GM12878 (cell line): ENCODE measurements at regions not wholly inside any gene's neighbourhood (a gene's known extent, or its start where the extent isn't known, plus 50 kb on each side); places are given as distances from the start of the nearest gene placed in this dataset.

ENCODE experiments used
- ATAC-seq: fragments of 200-7000 bp; cut with Tn5 transposase; 3 replicates; pipeline ENCODE4 v1.9.1; 2020; ENCODE audit warnings: mild to moderate bottlenecking, moderate library complexity
- BruUV-seq: library from RNA; stranded (reverse); fragments of 400-500 nt; replicated peaks from 2 replicates; lab custom pipeline; 2021; lab: Mats Ljungman, UMichigan
- CTCF ChIA-PET: fragments of 300-600 bp; sonication (Branson Sonifier 250); formaldehyde crosslinking; extraction: SDS; loops from one replicate; lab custom pipeline; 2021; ENCODE audit warnings: inconsistent platforms; lab: Yijun Ruan, JAX
- POLR2A ChIA-PET: fragments of 350-600 bp; formaldehyde crosslinking; extraction: SDS; loops from one replicate; lab custom pipeline; 2021; ENCODE audit warnings: inconsistent platforms; lab: Charles Lee
- RAD21 ChIA-PET: fragments of 300-600 bp; sonication (Branson Sonifier 250); formaldehyde crosslinking; loops from one replicate; lab custom pipeline; 2023; ENCODE audit warnings: antibody characterized with exemption; ENCODE audit not compliant: unreplicated experiment; lab: Charles Lee
- SMC1A ChIA-PET: fragments of 300-600 bp; sonication (Branson Sonifier 250); formaldehyde crosslinking; loops from one replicate; lab custom pipeline; 2023; ENCODE audit not compliant: unreplicated experiment, uncharacterized antibody; lab: Charles Lee
- DNase-seq: peaks from one replicate; pipeline ENCODE4 v3.0.0-alpha.2; 2011; ENCODE audit warnings: low read depth, low spot score
- FAIRE-seq: peaks from 3 replicates; lab custom pipeline; 2011; peaks lifted over from hg19 to GRCh38; lab: Jason Lieb, UNC
- H2AFZ ChIP-seq: 2 replicates; pipeline ENCODE4 v1.6.0; 2011; ENCODE audit warnings: low read depth, low read length, control low read depth; ENCODE audit not compliant: control insufficient read depth
- H3K27ac ChIP-seq: 2 replicates; pipeline ENCODE4 v1.5.1; 2011; ENCODE audit warnings: control low read depth; ENCODE audit not compliant: control insufficient read depth, insufficient read depth
- H3K27me3 ChIP-seq, 2 experiments: replicated peaks in 1 of 2; 2 replicates each; pipeline versions ENCODE4 v1.6.0 to v1.6.1; 2011; ENCODE audit warnings: low read length in 1 of 2; ENCODE audit not compliant: control insufficient read depth in 2 of 2, insufficient read depth in 2 of 2
- H3K36me3 ChIP-seq, 2 experiments: 2 replicates each; pipeline ENCODE4 v1.5.1; 2011; ENCODE audit warnings: low read length in 1 of 2; ENCODE audit not compliant: control insufficient read depth in 2 of 2, insufficient read depth in 2 of 2
- H3K4me1 ChIP-seq: 2 replicates; pipeline ENCODE4 v1.6.1; 2011; ENCODE audit warnings: mild to moderate bottlenecking, low read length, moderate library complexity, mixed read lengths; ENCODE audit not compliant: control insufficient read depth, insufficient read depth
- H3K4me2 ChIP-seq: 2 replicates; pipeline ENCODE4 v1.6.0; 2011; ENCODE audit warnings: control low read depth; ENCODE audit not compliant: control insufficient read depth, insufficient read depth
- H3K4me3 ChIP-seq: fragments of 200-600 bp; sonication (generic); 2 replicates; pipeline ENCODE4 v1.5.1; 2016
- H3K79me2 ChIP-seq: 2 replicates; pipeline ENCODE4 v1.6.0; 2011; ENCODE audit warnings: low read length; ENCODE audit not compliant: control insufficient read depth, insufficient read depth
- H3K9ac ChIP-seq: 2 replicates; pipeline ENCODE4 v1.8.0; 2011; ENCODE audit warnings: low read length, control low read depth, mixed read lengths; ENCODE audit not compliant: control insufficient read depth, insufficient read depth
- H3K9me3 ChIP-seq: replicated peaks from 3 replicates; pipeline ENCODE4 v1.5.1; 2011; ENCODE audit warnings: mild to moderate bottlenecking, low read length; ENCODE audit not compliant: control insufficient read depth, insufficient read depth
- H4K20me1 ChIP-seq: 2 replicates; pipeline ENCODE4 v1.6.0; 2011; ENCODE audit not compliant: control insufficient read depth, insufficient read depth
- ASH2L ChIP-seq: fragments of 300-600, 200-600 bp; sonication (generic); IDR thresholded peaks from 2 replicates; pipeline ENCODE4 v1.6.1; 2017; ENCODE audit warnings: low read depth, mild to moderate bottlenecking, borderline replicate concordance
- EGR1 ChIP-seq, 2 experiments: IDR thresholded peaks; 1 replicate in 1 of 2; 2 replicates in 1 of 2; pipeline ENCODE4 v1.6.1; 2011 to 2012; ENCODE audit warnings: low read depth in 2 of 2, low read length in 2 of 2, borderline replicate concordance in 1 of 2, mild to moderate bottlenecking in 1 of 2, moderate library complexity in 1 of 2
- EP300 ChIP-seq, 2 experiments: fragments of 150-350 bp in 1 of 2; IDR thresholded peaks; 2 replicates each; pipeline ENCODE4 v1.6.1; 2011 to 2012; ENCODE audit warnings: low read depth in 2 of 2, low read length in 2 of 2, borderline replicate concordance in 1 of 2, improper control_type of control experiment in 1 of 2, inconsistent platforms in 1 of 2; ENCODE audit not compliant: control insufficient read depth in 1 of 2
- ESRRA ChIP-seq: IDR thresholded peaks from 2 replicates; pipeline ENCODE4 v1.6.1; 2012; ENCODE audit warnings: mild to moderate bottlenecking, low read length, improper control_type of control experiment
- NFIC ChIP-seq: IDR thresholded peaks from 2 replicates; pipeline ENCODE4 v1.6.1; 2012; ENCODE audit warnings: low read depth, mild to moderate bottlenecking, inconsistent platforms, low read length, moderate library complexity
- PAX8 ChIP-seq: fragments of 450-650 bp; IDR thresholded peaks from 2 replicates; pipeline ENCODE4 v1.6.1; 2017; ENCODE audit warnings: mild to moderate bottlenecking, moderate library complexity
- POLR2AphosphoS2 ChIP-seq: IDR thresholded peaks from 2 replicates; pipeline ENCODE4 v1.6.1; 2011; ENCODE audit warnings: low read depth, mild to moderate bottlenecking, low read length, improper control_type of control experiment, moderate library complexity
- POLR2AphosphoS5 ChIP-seq: IDR thresholded peaks from 2 replicates; pipeline ENCODE4 v1.6.1; 2011; ENCODE audit warnings: mild to moderate bottlenecking, low read length, inconsistent platforms
- SMAD1 ChIP-seq: fragments of 450-650 bp; IDR thresholded peaks from 2 replicates; pipeline ENCODE4 v1.6.1; 2018; ENCODE audit warnings: mild to moderate bottlenecking, low read depth; ENCODE audit not compliant: partially characterized antibody
- WRNIP1 ChIP-seq: IDR thresholded peaks from 2 replicates; pipeline ENCODE4 v1.6.1; 2011; ENCODE audit warnings: low read depth, low read length, improper control_type of control experiment, borderline replicate concordance
- ZNF274 ChIP-seq: IDR thresholded peaks from one replicate; pipeline ENCODE4 v1.8.0; 2011; ENCODE audit not compliant: insufficient read length, insufficient read depth
- ZZZ3 ChIP-seq: IDR thresholded peaks from 2 replicates; pipeline ENCODE4 v1.6.1; 2011; ENCODE audit warnings: low read depth; ENCODE audit not compliant: control insufficient read depth, insufficient read length
- in situ Hi-C: fragments of 300-500 bp; cut with MboI; formaldehyde crosslinking; loops from 9 replicates; pipeline ENCODE4 v1.14.3; 2018; ENCODE audit warnings: mixed read lengths
- intact Hi-C: fragments of 100-400 bp; cut with micrococcal nuclease; formaldehyde crosslinking; loops from one replicate; pipeline ENCODE4 v1.14.2; 2022; ENCODE audit not compliant: unreplicated experiment
- TF ChIP-seq, protein P1 (sequence below): fragments of 450-650 bp; formaldehyde crosslinking; IDR thresholded peaks from 2 replicates; pipeline ENCODE4 v1.4.0; 2020; ENCODE audit warnings: mild to moderate bottlenecking, moderate library complexity
- TF ChIP-seq, protein P2 (sequence below): fragments of 450-650 bp; IDR thresholded peaks from 2 replicates; pipeline ENCODE4 v1.6.1; 2017; ENCODE audit warnings: mild to moderate bottlenecking, moderate library complexity
- TF ChIP-seq, protein P3 (sequence below): fragments of 450-650 bp; conservative IDR thresholded peaks from 2 replicates; pipeline ENCODE4 v1.6.1; 2017; ENCODE audit warnings: mild to moderate bottlenecking, moderate library complexity

DNA sequence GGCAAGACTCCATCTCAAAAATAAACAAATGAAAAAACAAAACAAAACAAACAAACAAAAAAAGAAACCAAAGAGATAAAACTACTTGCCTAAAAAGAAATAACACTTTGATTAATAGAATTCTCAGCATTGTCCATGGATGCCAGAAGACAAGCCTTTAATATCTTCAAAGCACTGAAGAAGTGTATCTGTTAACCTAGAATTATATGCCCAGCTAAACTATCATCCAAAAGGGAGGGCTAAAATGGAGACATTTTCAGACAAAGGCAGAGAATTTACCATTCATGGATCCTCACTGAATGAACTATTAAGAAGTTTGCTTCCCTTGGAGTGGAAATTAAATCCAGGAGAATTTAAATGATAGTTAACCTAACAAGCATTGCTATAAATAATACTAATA is 130.1 kb upstream of the SEC14L1 start:
- Histone ChIP-seq H4K20me1 (no peaks in the 10 kb centered on the region), H3K27me3 (no peaks in the 10 kb centered on the region), H3K36me3 (no peaks in the 10 kb centered on the region), H3K9ac (no peak overlapping the region), H3K4me1 (no peaks in the 10 kb centered on the region), H3K27ac (no peak overlapping the region), H3K4me2 (no peak overlapping the region), H3K79me2 (no peaks in the 10 kb centered on the region), H3K9me3 (peaks cover 2% of the 10 kb centered on the region; the same call in 2 of the 3 replicates), H3K4me3 (no peak overlapping the region), H2AFZ (no peak overlapping the region)
- intact Hi-C loops: no loop called here
- in situ Hi-C loops: no loop called here
- ChIA-PET RAD21 (no interaction called here), CTCF (no interaction called here), SMC1A (no interaction called here), POLR2A (no interaction called here)
- no TSS peak for BruUV-seq
- FAIRE-seq (no peak), DNase-seq (no peak), ATAC-seq (no peak)
- TF ChIP-seq, protein P1, sequence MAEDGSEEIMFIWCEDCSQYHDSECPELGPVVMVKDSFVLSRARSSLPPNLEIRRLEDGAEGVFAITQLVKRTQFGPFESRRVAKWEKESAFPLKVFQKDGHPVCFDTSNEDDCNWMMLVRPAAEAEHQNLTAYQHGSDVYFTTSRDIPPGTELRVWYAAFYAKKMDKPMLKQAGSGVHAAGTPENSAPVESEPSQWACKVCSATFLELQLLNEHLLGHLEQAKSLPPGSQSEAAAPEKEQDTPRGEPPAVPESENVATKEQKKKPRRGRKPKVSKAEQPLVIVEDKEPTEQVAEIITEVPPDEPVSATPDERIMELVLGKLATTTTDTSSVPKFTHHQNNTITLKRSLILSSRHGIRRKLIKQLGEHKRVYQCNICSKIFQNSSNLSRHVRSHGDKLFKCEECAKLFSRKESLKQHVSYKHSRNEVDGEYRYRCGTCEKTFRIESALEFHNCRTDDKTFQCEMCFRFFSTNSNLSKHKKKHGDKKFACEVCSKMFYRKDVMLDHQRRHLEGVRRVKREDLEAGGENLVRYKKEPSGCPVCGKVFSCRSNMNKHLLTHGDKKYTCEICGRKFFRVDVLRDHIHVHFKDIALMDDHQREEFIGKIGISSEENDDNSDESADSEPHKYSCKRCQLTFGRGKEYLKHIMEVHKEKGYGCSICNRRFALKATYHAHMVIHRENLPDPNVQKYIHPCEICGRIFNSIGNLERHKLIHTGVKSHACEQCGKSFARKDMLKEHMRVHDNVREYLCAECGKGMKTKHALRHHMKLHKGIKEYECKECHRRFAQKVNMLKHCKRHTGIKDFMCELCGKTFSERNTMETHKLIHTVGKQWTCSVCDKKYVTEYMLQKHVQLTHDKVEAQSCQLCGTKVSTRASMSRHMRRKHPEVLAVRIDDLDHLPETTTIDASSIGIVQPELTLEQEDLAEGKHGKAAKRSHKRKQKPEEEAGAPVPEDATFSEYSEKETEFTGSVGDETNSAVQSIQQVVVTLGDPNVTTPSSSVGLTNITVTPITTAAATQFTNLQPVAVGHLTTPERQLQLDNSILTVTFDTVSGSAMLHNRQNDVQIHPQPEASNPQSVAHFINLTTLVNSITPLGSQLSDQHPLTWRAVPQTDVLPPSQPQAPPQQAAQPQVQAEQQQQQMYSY: no peak
- TF ChIP-seq SMAD1 (no peak), ZNF274 (no peak), ESRRA (no peak), NFIC (no peak), EGR1 (IDR thresholded peaks at IDR 0.05; ENCODE audit: borderline replicate concordance in 1 of 2, low read depth in 2 of 2, low read length in 2 of 2) (no peak), WRNIP1 (no peak), ZZZ3 (no peak), ASH2L (no peak), POLR2AphosphoS5 (no peak), POLR2AphosphoS2 (no peak), EP300 (IDR thresholded peaks at IDR 0.05; ENCODE audit: borderline replicate concordance in 1 of 2, control insufficient read depth in 1 of 2, low read depth in 2 of 2, low read length in 2 of 2) (no peak), PAX8 (no peak)
- TF ChIP-seq, protein P2, sequence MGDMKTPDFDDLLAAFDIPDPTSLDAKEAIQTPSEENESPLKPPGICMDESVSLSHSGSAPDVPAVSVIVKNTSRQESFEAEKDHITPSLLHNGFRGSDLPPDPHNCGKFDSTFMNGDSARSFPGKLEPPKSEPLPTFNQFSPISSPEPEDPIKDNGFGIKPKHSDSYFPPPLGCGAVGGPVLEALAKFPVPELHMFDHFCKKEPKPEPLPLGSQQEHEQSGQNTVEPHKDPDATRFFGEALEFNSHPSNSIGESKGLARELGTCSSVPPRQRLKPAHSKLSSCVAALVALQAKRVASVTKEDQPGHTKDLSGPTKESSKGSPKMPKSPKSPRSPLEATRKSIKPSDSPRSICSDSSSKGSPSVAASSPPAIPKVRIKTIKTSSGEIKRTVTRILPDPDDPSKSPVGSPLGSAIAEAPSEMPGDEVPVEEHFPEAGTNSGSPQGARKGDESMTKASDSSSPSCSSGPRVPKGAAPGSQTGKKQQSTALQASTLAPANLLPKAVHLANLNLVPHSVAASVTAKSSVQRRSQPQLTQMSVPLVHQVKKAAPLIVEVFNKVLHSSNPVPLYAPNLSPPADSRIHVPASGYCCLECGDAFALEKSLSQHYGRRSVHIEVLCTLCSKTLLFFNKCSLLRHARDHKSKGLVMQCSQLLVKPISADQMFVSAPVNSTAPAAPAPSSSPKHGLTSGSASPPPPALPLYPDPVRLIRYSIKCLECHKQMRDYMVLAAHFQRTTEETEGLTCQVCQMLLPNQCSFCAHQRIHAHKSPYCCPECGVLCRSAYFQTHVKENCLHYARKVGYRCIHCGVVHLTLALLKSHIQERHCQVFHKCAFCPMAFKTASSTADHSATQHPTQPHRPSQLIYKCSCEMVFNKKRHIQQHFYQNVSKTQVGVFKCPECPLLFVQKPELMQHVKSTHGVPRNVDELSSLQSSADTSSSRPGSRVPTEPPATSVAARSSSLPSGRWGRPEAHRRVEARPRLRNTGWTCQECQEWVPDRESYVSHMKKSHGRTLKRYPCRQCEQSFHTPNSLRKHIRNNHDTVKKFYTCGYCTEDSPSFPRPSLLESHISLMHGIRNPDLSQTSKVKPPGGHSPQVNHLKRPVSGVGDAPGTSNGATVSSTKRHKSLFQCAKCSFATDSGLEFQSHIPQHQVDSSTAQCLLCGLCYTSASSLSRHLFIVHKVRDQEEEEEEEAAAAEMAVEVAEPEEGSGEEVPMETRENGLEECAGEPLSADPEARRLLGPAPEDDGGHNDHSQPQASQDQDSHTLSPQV: no peak
- TF ChIP-seq, protein P3, sequence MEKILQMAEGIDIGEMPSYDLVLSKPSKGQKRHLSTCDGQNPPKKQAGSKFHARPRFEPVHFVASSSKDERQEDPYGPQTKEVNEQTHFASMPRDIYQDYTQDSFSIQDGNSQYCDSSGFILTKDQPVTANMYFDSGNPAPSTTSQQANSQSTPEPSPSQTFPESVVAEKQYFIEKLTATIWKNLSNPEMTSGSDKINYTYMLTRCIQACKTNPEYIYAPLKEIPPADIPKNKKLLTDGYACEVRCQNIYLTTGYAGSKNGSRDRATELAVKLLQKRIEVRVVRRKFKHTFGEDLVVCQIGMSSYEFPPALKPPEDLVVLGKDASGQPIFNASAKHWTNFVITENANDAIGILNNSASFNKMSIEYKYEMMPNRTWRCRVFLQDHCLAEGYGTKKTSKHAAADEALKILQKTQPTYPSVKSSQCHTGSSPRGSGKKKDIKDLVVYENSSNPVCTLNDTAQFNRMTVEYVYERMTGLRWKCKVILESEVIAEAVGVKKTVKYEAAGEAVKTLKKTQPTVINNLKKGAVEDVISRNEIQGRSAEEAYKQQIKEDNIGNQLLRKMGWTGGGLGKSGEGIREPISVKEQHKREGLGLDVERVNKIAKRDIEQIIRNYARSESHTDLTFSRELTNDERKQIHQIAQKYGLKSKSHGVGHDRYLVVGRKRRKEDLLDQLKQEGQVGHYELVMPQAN: no peak
